ENCODE measurements at regions not wholly inside any gene's neighbourhood (a gene's known extent, or its start where the extent isn't known, plus 50 kb on each side); places are given as distances from the start of the nearest gene placed in this dataset.

DNA sequence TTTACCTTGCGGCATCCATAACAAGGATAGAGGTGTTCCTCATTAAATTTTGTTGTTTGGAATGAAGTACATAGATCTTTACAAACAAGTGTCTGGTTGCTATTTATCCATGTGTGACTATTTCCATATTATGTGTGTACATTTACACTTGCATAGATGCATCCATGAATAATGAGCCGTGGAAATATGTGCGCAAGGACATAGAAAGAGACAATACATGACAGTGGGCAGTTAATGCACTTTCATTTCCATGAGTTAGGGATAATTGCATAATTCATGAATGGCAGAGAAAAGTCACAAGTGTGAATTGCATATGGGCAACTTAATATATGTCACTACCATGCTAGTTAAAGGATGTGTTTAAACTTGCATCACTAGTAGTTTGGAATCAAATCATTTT, 338.2 kb upstream of the PITX2 start:
- TF ChIP-seq, protein P1, sequence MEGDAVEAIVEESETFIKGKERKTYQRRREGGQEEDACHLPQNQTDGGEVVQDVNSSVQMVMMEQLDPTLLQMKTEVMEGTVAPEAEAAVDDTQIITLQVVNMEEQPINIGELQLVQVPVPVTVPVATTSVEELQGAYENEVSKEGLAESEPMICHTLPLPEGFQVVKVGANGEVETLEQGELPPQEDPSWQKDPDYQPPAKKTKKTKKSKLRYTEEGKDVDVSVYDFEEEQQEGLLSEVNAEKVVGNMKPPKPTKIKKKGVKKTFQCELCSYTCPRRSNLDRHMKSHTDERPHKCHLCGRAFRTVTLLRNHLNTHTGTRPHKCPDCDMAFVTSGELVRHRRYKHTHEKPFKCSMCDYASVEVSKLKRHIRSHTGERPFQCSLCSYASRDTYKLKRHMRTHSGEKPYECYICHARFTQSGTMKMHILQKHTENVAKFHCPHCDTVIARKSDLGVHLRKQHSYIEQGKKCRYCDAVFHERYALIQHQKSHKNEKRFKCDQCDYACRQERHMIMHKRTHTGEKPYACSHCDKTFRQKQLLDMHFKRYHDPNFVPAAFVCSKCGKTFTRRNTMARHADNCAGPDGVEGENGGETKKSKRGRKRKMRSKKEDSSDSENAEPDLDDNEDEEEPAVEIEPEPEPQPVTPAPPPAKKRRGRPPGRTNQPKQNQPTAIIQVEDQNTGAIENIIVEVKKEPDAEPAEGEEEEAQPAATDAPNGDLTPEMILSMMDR (IDR thresholded peaks at IDR 0.05), result no peak
- TF ChIP-seq POLR2A (IDR thresholded peaks at IDR 0.05), result no peak
